Sigmoid colon (tissue), 4 donors: ENCODE measurements at regions not wholly inside any gene's neighbourhood (a gene's known extent, or its start where the extent isn't known, plus 50 kb on each side); places are given as distances from the start of the nearest gene placed in this dataset.
"Not testable (repeated sequence)": the region's sequence is repeated elsewhere in the genome, so short reads cannot be mapped to it uniquely, and the experiment has no call there.

Experiments used
- CTCF ChIP-seq, 4 experiments: fragments of 450-650 bp in 3 of 4; fragments of 200-600 bp in 1 of 4; IDR thresholded peaks; one replicate each; pipeline ENCODE4 v1.5.1; 2016 to 2019; ENCODE audit warnings: antibody characterized with exemption in 4 of 4, mild to moderate bottlenecking in 3 of 4, moderate library complexity in 2 of 4
- EP300 ChIP-seq, 4 donors: sonication (generic); formaldehyde crosslinking; IDR thresholded peaks; one replicate each; pipeline ENCODE4 v1.6.1; 2017; ENCODE audit warnings: antibody characterized with exemption in 4 of 4

DNA sequence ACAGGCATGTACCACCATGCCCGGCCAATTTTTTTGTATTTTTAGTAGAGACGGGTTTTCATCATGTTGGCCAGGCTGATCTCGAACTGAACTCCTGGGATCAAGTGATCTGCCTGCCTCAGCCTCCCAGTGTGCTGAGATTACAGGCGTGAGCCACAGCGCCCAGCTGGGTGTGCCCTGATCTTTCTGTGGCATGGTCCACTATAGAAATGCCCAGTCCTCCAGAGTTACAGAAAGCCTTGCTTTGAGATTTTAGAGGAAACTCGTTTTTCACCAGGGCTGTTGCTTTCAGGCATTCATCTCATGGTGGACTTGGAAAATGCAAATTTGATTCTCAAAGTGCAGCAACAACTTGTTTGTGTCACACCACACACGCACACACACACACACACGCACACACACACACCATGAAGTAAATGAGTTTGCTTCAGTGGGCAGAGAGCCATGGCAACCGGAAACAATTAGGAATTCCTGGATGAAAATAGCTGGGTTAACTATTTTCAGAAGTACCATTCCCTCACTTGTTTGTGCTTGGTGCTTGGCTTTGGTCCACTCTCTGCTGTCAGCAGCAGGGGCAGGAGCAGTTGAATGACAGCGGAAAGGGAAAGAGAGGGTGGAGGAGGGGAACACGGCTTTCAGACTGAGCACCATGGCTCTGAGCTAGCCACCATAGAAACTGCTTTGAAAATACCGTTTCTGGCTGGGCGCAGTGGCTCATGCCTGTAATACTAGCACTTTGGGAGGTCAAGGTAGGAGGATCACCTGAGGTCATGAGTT, 160.1 kb upstream of the NBPF12 start:
- not testable (repeated sequence) for TF ChIP-seq CTCF, EP300 (IDR thresholded peaks at IDR 0.05)
